ENCODE measurements at regions not wholly inside any gene's neighbourhood (a gene's known extent, or its start where the extent isn't known, plus 50 kb on each side); places are given as distances from the start of the nearest gene placed in this dataset.

DNA sequence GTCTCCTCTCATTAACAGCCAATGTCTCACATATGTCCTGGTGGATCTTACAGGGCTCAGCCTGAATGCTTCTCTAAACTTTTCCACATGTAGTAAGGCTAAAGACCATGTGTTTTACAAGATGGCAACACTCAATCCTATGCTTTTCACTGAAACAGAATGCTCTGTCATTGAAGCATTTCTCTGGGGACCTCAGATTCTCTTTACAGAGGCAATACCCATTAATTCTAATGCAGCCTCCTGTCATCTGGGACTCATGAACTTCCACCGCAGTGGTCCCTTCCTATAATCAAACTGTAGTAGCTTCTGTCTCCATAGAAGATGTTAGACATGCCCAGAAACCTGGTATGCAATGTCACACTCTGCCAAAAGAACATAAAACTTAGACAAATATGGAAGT, 926.6 kb upstream of the RBFOX1 start:
- TF ChIP-seq POLR2AphosphoS5 (IDR thresholded peaks at IDR 0.05) (no peak), POLR2A (IDR thresholded peaks at IDR 0.05) (no peak)
- TF ChIP-seq, protein P1, sequence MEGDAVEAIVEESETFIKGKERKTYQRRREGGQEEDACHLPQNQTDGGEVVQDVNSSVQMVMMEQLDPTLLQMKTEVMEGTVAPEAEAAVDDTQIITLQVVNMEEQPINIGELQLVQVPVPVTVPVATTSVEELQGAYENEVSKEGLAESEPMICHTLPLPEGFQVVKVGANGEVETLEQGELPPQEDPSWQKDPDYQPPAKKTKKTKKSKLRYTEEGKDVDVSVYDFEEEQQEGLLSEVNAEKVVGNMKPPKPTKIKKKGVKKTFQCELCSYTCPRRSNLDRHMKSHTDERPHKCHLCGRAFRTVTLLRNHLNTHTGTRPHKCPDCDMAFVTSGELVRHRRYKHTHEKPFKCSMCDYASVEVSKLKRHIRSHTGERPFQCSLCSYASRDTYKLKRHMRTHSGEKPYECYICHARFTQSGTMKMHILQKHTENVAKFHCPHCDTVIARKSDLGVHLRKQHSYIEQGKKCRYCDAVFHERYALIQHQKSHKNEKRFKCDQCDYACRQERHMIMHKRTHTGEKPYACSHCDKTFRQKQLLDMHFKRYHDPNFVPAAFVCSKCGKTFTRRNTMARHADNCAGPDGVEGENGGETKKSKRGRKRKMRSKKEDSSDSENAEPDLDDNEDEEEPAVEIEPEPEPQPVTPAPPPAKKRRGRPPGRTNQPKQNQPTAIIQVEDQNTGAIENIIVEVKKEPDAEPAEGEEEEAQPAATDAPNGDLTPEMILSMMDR (IDR thresholded peaks at IDR 0.05 in 8 of 11, conservative IDR thresholded peaks at IDR 0.05 in 3 of 11), result no peak
- intact Hi-C loops (cut with DNase I; ENCODE audit: low total_unique reads), result no loop called here

DNA sequence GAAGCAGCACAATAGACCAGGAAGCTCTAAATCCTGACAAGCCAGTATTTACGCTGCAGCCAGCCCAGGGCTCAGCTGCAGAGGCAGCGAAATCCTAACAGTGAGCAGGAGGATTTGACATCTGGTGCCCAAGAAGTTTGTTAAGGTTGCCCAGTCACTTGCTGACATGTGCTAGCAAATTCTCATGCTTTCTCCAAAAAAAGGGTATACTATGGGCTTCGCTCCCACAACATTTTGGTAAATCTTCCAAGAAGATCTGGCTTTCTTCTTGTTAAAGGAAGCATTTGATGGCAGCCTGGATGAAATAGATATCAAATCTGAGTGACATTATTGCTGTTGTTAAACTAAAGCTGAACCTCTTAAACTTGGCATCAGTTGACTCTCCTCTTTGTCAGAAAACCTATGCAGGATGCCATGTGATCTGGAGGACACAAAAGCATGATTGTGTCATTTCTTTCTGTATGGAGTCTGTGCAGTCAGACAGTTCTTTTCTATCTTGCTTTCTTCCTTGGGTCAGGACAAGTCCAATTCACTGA, 949.7 kb upstream of the RBFOX1 start:
- no peaks in the 10 kb centered on the region for H3K36me3 ChIP-seq
- H3K4me3 ChIP-seq, result no peak overlapping the region
- H3K4me1 ChIP-seq, result no peaks in the 10 kb centered on the region
- no peaks in the 10 kb centered on the region for H3K27me3 ChIP-seq (replicated peaks in 1 of 7)
- 54 to 68% (median 63%) methylated on average over 3 of the region's 3 CpGs for WGBS, 5 donors
- no peak overlapping the region for H3K27ac ChIP-seq
- intact Hi-C loops (cut with DNase I; ENCODE audit: low total_unique reads), result loop anchor here (10.0 kb wide), 1 partner anchor 58 kb away; no protein-coding TSS in a partner anchor
- no peak for TF ChIP-seq POLR2AphosphoS5 (IDR thresholded peaks at IDR 0.05)
- TF ChIP-seq, protein P1 (IDR thresholded peaks at IDR 0.05 in 8 of 11, conservative IDR thresholded peaks at IDR 0.05 in 3 of 11), result no peak
- no peak for TF ChIP-seq POLR2A (IDR thresholded peaks at IDR 0.05)
- H3K9me3 ChIP-seq, result peaks cover 0 to 35% (median 8%) of the 10 kb centered on the region in 8 donors
- no peak for DNase-seq

More for the DNA sequence above, 926.6 kb upstream of the RBFOX1 start:
- no peak overlapping the region for H3K27ac ChIP-seq
- WGBS, 5 donors, result 78 to 94% (median 82%) methylated on average over 1 of the region's 1 CpG
- H3K9me3 ChIP-seq, result peaks cover 0 to 14% (median 4%) of the 10 kb centered on the region in 8 donors
- no peaks in the 10 kb centered on the region for H3K36me3 ChIP-seq
- H3K4me3 ChIP-seq, result no peak overlapping the region
- no peak for DNase-seq
- no peaks in the 10 kb centered on the region for H3K27me3 ChIP-seq (replicated peaks in 1 of 7)
- no peaks in the 10 kb centered on the region for H3K4me1 ChIP-seq

DNA sequence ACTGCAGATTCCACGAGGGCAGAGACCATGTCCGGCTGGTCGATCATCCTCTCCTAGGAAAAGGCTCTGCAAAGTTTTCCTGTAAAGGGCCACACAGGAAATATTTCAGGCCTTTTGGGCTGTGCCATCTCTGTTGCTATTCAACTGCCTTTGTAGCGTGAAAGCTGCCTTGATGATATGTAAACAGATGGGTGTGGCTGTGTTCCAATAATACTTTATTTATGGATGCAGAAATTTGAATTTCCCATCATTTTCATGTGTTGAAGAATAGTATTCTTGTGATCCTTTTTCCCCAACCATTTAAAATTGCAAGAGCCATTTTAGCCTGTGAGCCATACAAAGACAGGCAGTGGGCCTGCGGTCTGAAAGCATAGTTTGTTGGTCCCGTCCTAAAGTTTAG, 950.7 kb upstream of the RBFOX1 start:
- no peak for TF ChIP-seq POLR2A (IDR thresholded peaks at IDR 0.05)
- TF ChIP-seq, protein P1 (IDR thresholded peaks at IDR 0.05 in 8 of 11, conservative IDR thresholded peaks at IDR 0.05 in 3 of 11), result no peak
- no peak for TF ChIP-seq POLR2AphosphoS5 (IDR thresholded peaks at IDR 0.05)
- no peak for DNase-seq
- intact Hi-C loops (cut with DNase I; ENCODE audit: low total_unique reads), result loop anchor here (10.0 kb wide), 1 partner anchor 57 kb away; no protein-coding TSS in a partner anchor
- Histone ChIP-seq H3K36me3 (no peaks in the 10 kb centered on the region), H3K27ac (no peak overlapping the region), H3K27me3 (replicated peaks in 1 of 7) (no peaks in the 10 kb centered on the region), H3K4me1 (no peaks in the 10 kb centered on the region), H3K9me3 (peaks cover 0 to 25% (median 7%) of the 10 kb centered on the region in 8 donors), H3K4me3 (no peak overlapping the region)
- 76 to 85% (median 80%) methylated on average over 4 to 6 of the region's 6 CpGs for WGBS, 5 donors

DNA sequence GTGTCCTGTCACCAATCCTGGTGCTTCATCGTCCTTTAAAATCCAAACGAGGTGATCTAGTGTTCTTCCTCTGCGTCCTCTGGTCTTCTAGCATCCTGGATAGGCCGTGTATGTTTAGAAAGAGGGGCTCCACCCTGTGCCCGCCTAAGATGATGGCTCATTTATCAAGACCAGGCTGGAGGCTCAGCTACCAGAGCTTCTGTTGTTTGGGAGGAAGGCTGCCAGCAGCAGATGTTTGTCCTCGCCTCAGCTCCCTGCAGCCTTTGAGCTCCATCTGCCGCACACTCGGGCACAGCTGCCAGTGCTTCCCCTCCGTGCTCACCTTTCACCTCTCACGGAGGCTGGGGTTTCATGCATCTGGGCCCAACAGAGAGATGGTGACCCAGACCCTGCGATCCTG, 954.7 kb upstream of the RBFOX1 start:
- Histone ChIP-seq H3K27ac (no peak overlapping the region), H3K27me3 (replicated peaks in 1 of 7) (no peaks in the 10 kb centered on the region), H3K9me3 (peaks cover 0 to 25% (median 6%) of the 10 kb centered on the region in 8 donors), H3K4me3 (no peak overlapping the region), H3K4me1 (no peaks in the 10 kb centered on the region), H3K36me3 (no peaks in the 10 kb centered on the region)
- WGBS, 5 donors, result 74 to 88% (median 82%) methylated on average over 11 of the region's 11 CpGs
- DNase-seq, result no peak
- TF ChIP-seq POLR2A (IDR thresholded peaks at IDR 0.05) (no peak), POLR2AphosphoS5 (IDR thresholded peaks at IDR 0.05) (no peak)
- TF ChIP-seq, protein P1 (IDR thresholded peaks at IDR 0.05 in 8 of 11, conservative IDR thresholded peaks at IDR 0.05 in 3 of 11), result no peak
- intact Hi-C loops (cut with DNase I; ENCODE audit: low total_unique reads), result no loop called here
